Tibial artery (tissue), 4 donors: ENCODE measurements at regions not wholly inside any gene's neighbourhood (a gene's known extent, or its start where the extent isn't known, plus 50 kb on each side); places are given as distances from the start of the nearest gene placed in this dataset.

Experiments used
- DNase-seq, 2 donors: peaks; one replicate each; pipeline ENCODE4 v3.0.0-alpha.2; 2019
- H3K27ac ChIP-seq, 2 donors: fragments of 200-600 bp; sonication (generic) in 1 of 2; 1 replicate in 1 of 2; 2 replicates in 1 of 2; pipeline ENCODE4 v1.5.1; 2018 to 2019; ENCODE audit warnings: mild to moderate bottlenecking in 1 of 2
- H3K27me3 ChIP-seq, 2 donors: fragments of 200-600 bp; sonication (generic) in 1 of 2; one replicate each; pipeline versions ENCODE4 v1.5.1 to v1.6.0; 2016 to 2019
- H3K36me3 ChIP-seq, 3 donors: fragments of 200-600 bp; sonication (generic) in 2 of 3; one replicate each; pipeline ENCODE4 v1.5.1; 2016 to 2019; ENCODE audit warnings: mild to moderate bottlenecking in 2 of 3
- H3K4me1 ChIP-seq, 4 donors: fragments of 200-600 bp; sonication (generic) in 2 of 4; 1 replicate in 3 of 4; 2 replicates in 1 of 4; pipeline ENCODE4 v1.5.1; 2016 to 2019
- H3K4me3 ChIP-seq, 2 donors: fragments of 200-600 bp; sonication (generic) in 1 of 2; 1 replicate in 1 of 2; 2 replicates in 1 of 2; pipeline ENCODE4 v1.5.1; 2018 to 2019; ENCODE audit warnings: mild to moderate bottlenecking in 2 of 2
- H3K9me3 ChIP-seq, 3 donors: fragments of 200-600 bp; sonication (generic) in 1 of 3; one replicate each; pipeline ENCODE4 v1.5.1; 2016 to 2019
- intact Hi-C: fragments of 100-400 bp; cut with DNase I; formaldehyde crosslinking; loops from one replicate; pipeline ENCODE4 v1.15.0; 2023; ENCODE audit warnings: low total_unique reads
- TF ChIP-seq, protein P1 (sequence below), 2 experiments: fragments of 200-600 bp in 1 of 2; fragments of 450-650 bp in 1 of 2; IDR thresholded peaks; one replicate each; pipeline ENCODE4 v1.5.1; 2017 to 2019; ENCODE audit warnings: antibody characterized with exemption in 2 of 2, mild to moderate bottlenecking in 1 of 2, moderate library complexity in 1 of 2

- TF ChIP-seq, protein P1, sequence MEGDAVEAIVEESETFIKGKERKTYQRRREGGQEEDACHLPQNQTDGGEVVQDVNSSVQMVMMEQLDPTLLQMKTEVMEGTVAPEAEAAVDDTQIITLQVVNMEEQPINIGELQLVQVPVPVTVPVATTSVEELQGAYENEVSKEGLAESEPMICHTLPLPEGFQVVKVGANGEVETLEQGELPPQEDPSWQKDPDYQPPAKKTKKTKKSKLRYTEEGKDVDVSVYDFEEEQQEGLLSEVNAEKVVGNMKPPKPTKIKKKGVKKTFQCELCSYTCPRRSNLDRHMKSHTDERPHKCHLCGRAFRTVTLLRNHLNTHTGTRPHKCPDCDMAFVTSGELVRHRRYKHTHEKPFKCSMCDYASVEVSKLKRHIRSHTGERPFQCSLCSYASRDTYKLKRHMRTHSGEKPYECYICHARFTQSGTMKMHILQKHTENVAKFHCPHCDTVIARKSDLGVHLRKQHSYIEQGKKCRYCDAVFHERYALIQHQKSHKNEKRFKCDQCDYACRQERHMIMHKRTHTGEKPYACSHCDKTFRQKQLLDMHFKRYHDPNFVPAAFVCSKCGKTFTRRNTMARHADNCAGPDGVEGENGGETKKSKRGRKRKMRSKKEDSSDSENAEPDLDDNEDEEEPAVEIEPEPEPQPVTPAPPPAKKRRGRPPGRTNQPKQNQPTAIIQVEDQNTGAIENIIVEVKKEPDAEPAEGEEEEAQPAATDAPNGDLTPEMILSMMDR (IDR thresholded peaks at IDR 0.05): no peak
- no peaks in the 10 kb centered on the region for H3K9me3 ChIP-seq
- DNase-seq: no peak
- intact Hi-C loops: no loop called here
- H3K4me1 ChIP-seq: no peaks in the 10 kb centered on the region
- no peak overlapping the region for H3K4me3 ChIP-seq
- no peaks in the 10 kb centered on the region for H3K27me3 ChIP-seq
- no peak overlapping the region for H3K27ac ChIP-seq
- H3K36me3 ChIP-seq: no peaks in the 10 kb centered on the region
Measured at GRCh38 chr2:116499389-116499788, 1315.1 kb upstream of the DDX18 start.

GRCh38 chr2:116510117-116510671 lies 1304.3 kb upstream of the DDX18 start:
- Histone ChIP-seq H3K4me3 (no peak overlapping the region), H3K27ac (no peak overlapping the region), H3K9me3 (no peaks in the 10 kb centered on the region), H3K27me3 (no peaks in the 10 kb centered on the region), H3K36me3 (no peaks in the 10 kb centered on the region), H3K4me1 (no peaks in the 10 kb centered on the region)
- intact Hi-C loops: no loop called here
- TF ChIP-seq, protein P1 (IDR thresholded peaks at IDR 0.05): no peak
- no peak for DNase-seq

GRCh38 chr2:116511426-116511825 lies 1303.1 kb upstream of the DDX18 start:
- H3K36me3 ChIP-seq: no peaks in the 10 kb centered on the region
- DNase-seq: no peak
- TF ChIP-seq, protein P1 (IDR thresholded peaks at IDR 0.05): no peak
- intact Hi-C loops: no loop called here
- no peaks in the 10 kb centered on the region for H3K9me3 ChIP-seq
- H3K27me3 ChIP-seq: no peaks in the 10 kb centered on the region
- H3K27ac ChIP-seq: no peak overlapping the region
- no peak overlapping the region for H3K4me3 ChIP-seq
- no peaks in the 10 kb centered on the region for H3K4me1 ChIP-seq

- intact Hi-C loops: no loop called here
- Histone ChIP-seq H3K27ac (no peak overlapping the region), H3K9me3 (no peaks in the 10 kb centered on the region), H3K4me1 (no peaks in the 10 kb centered on the region), H3K27me3 (no peaks in the 10 kb centered on the region), H3K36me3 (no peaks in the 10 kb centered on the region), H3K4me3 (no peak overlapping the region)
- TF ChIP-seq, protein P1 (IDR thresholded peaks at IDR 0.05): no peak
- no peak for DNase-seq
Measured at GRCh38 chr2:116513991-116514390, 1300.5 kb upstream of the DDX18 start.

- H3K9me3 ChIP-seq: no peaks in the 10 kb centered on the region
- H3K4me3 ChIP-seq: no peak overlapping the region
- intact Hi-C loops: no loop called here
- H3K27me3 ChIP-seq: no peaks in the 10 kb centered on the region
- no peaks in the 10 kb centered on the region for H3K4me1 ChIP-seq
- no peak overlapping the region for H3K27ac ChIP-seq
- TF ChIP-seq, protein P1 (IDR thresholded peaks at IDR 0.05): no peak
- H3K36me3 ChIP-seq: no peaks in the 10 kb centered on the region
- DNase-seq: no peak
Measured at GRCh38 chr2:116517936-116518335, 1296.6 kb upstream of the DDX18 start.

DNA sequence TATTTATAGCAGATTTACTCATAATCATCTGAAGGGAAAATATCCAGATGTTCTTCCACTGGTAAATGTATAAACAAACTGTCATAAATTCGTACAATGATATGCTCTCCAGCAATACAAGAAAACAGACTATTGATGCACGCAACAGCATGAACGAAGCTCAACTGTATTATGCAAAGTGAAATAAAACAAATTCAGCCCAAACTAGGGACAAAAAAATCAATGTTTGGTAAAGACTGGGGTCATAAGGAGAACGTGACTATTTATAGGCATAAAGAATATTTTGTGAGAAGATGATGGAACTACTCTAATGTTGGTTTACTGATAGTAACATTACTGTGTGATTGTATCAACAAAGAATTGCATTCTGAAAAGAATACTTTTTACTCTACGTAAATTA lies 1276.7 kb upstream of the DDX18 start:
- Histone ChIP-seq H3K27ac (no peak overlapping the region), H3K36me3 (no peaks in the 10 kb centered on the region), H3K9me3 (no peaks in the 10 kb centered on the region), H3K27me3 (no peaks in the 10 kb centered on the region), H3K4me1 (no peaks in the 10 kb centered on the region), H3K4me3 (no peak overlapping the region)
- no peak for DNase-seq
- intact Hi-C loops: no loop called here
- TF ChIP-seq, protein P1 (IDR thresholded peaks at IDR 0.05): no peak
